K562 (cell line): ENCODE measurements at regions not wholly inside any gene's neighbourhood (a gene's known extent, or its start where the extent isn't known, plus 50 kb on each side); places are given as distances from the start of the nearest gene placed in this dataset.

Experiments used
- ATAC-seq: fragments of 200-7000 bp; cut with Tn5 transposase; 3 replicates; pipeline ENCODE4 v1.9.1; 2020; ENCODE audit warnings: moderate library complexity
- BruUV-seq: library from RNA; stranded (reverse); fragments of 400-500 nt; replicated peaks from 2 replicates; lab custom pipeline; 2021; lab: Mats Ljungman, UMichigan
- CTCF ChIA-PET: fragments of 300-600 bp; formaldehyde crosslinking; extraction: SDS; loops from one replicate; lab custom pipeline; 2021; ENCODE audit warnings: low intra/inter-chr PET ratio; lab: Yijun Ruan, JAX
- POLR2A ChIA-PET: fragments of 300-600, 350-650 bp; sonication (Branson Sonifier 250); formaldehyde crosslinking; extraction: SDS; loops from one replicate; lab custom pipeline; 2021; ENCODE audit warnings: antibody characterized with exemption, inconsistent platforms; lab: Yijun Ruan, JAX
- DNase-seq, 4 experiments: peaks; one replicate each; pipeline versions ENCODE4 v3.0.0 to v3.0.0-alpha.2; 2011 to 2018; ENCODE audit warnings: low spot score in 3 of 4, mixed read lengths in 3 of 4; ENCODE audit errors: extremely low read depth in 1 of 4
- FAIRE-seq: peaks from 2 replicates; lab custom pipeline; 2011; peaks lifted over from hg19 to GRCh38; lab: Jason Lieb, UNC
- H2AFZ ChIP-seq: 2 replicates; pipeline ENCODE4 v1.6.0; 2011; ENCODE audit warnings: low read depth, low read length, control low read depth, inconsistent platforms
- H3K27ac ChIP-seq: fragments of 200-600 bp; 3 replicates; pipeline ENCODE4 v1.8.0; 2011; ENCODE audit warnings: low read depth, mild to moderate bottlenecking, control low read depth, inconsistent platforms, low read length, moderate library complexity, mixed read lengths; ENCODE audit errors: extremely low read depth
- H3K27me3 ChIP-seq, 2 experiments: fragments of 300-600 bp in 1 of 2; 2 replicates in 1 of 2; 3 replicates in 1 of 2; pipeline versions ENCODE4 v1.6.0 to v1.8.0; 2011; ENCODE audit warnings: inconsistent platforms in 2 of 2, low read length in 2 of 2, mild to moderate bottlenecking in 1 of 2, mixed read lengths in 1 of 2, moderate library complexity in 1 of 2; ENCODE audit not compliant: control insufficient read depth in 2 of 2, insufficient read depth in 2 of 2
- H3K36me3 ChIP-seq: fragments of 300-600 bp; 3 replicates; pipeline ENCODE4 v1.8.0; 2011; ENCODE audit warnings: mild to moderate bottlenecking, low read length, inconsistent platforms; ENCODE audit not compliant: control insufficient read depth, insufficient read depth
- H3K4me1 ChIP-seq, 2 experiments: fragments of 200-600 bp in 1 of 2; replicated peaks in 1 of 2; 2 replicates in 1 of 2; 3 replicates in 1 of 2; pipeline versions ENCODE4 v1.5.1 to v1.8.0; 2011; ENCODE audit warnings: inconsistent platforms in 2 of 2, low read length in 2 of 2, mild to moderate bottlenecking in 1 of 2, mixed read lengths in 1 of 2, moderate library complexity in 1 of 2; ENCODE audit not compliant: control insufficient read depth in 2 of 2, insufficient read depth in 2 of 2
- H3K4me2 ChIP-seq: 2 replicates; pipeline ENCODE4 v1.6.1; 2011; ENCODE audit warnings: low read length, control low read depth, inconsistent platforms, mixed read lengths; ENCODE audit not compliant: insufficient read depth
- H3K4me3 ChIP-seq: fragments of 200-600 bp; sonication (generic), shearing (Covaris generic); 2 replicates; pipeline ENCODE4 v1.5.1; 2016; ENCODE audit warnings: control low read depth, inconsistent platforms
- H3K79me2 ChIP-seq: fragments of 200-600 bp; 3 replicates; pipeline ENCODE4 v1.8.0; 2011; ENCODE audit warnings: low read length, inconsistent platforms; ENCODE audit not compliant: control insufficient read depth, insufficient read depth
- H3K9ac ChIP-seq, 2 experiments: 2 replicates each; pipeline versions ENCODE4 v1.6.0 to v1.6.1; 2011; ENCODE audit warnings: low read depth in 2 of 2, low read length in 2 of 2, control low read depth in 1 of 2, inconsistent platforms in 1 of 2, mild to moderate bottlenecking in 1 of 2, mixed read lengths in 1 of 2; ENCODE audit not compliant: insufficient read depth in 1 of 2
- H3K9me1 ChIP-seq: one replicate; pipeline ENCODE4 v1.6.0; 2011; ENCODE audit warnings: inconsistent platforms, mild to moderate bottlenecking, low read length, moderate library complexity; ENCODE audit not compliant: control insufficient read depth, insufficient read depth
- H3K9me3 ChIP-seq: replicated peaks from 2 replicates; pipeline ENCODE4 v1.5.1; 2011; ENCODE audit warnings: low read depth, low read length, inconsistent platforms; ENCODE audit not compliant: control insufficient read depth, insufficient read depth
- H4K20me1 ChIP-seq: replicated peaks from 2 replicates; pipeline ENCODE4 v1.6.1; 2011; ENCODE audit warnings: low read length, inconsistent platforms, mixed read lengths; ENCODE audit not compliant: control insufficient read depth, insufficient read depth
- ARID4B ChIP-seq: sonication (generic); formaldehyde crosslinking; IDR thresholded peaks from 2 replicates; pipeline ENCODE4 v1.8.0; 2022; ENCODE audit warnings: mild to moderate bottlenecking, missing genetic modification reagents
- ATF7 ChIP-seq: fragments of 450-650 bp; IDR thresholded peaks from 2 replicates; pipeline ENCODE4 v1.7.1; 2014; ENCODE audit warnings: mild to moderate bottlenecking, moderate library complexity
- MAFF ChIP-seq: IDR thresholded peaks from 2 replicates; pipeline ENCODE4 v1.6.1; 2012; ENCODE audit warnings: low read length, improper control_type of control experiment
- MAFK ChIP-seq: IDR thresholded peaks from 2 replicates; pipeline ENCODE4 v1.6.1; 2011; ENCODE audit warnings: low read length, improper control_type of control experiment
- NFXL1 ChIP-seq: fragments of 450-650 bp; formaldehyde crosslinking; IDR thresholded peaks from 2 replicates; pipeline ENCODE4 v1.4.0; 2021; ENCODE audit warnings: mild to moderate bottlenecking
- OTX1 ChIP-seq: fragments of 450-650 bp; formaldehyde crosslinking; IDR thresholded peaks from 2 replicates; pipeline ENCODE4 v1.4.0; 2022; ENCODE audit warnings: mild to moderate bottlenecking
- ZBTB8A ChIP-seq: fragments of 450-650 bp; IDR thresholded peaks from 2 replicates; pipeline ENCODE4 v1.6.1; 2018; ENCODE audit warnings: mild to moderate bottlenecking, moderate library complexity; ENCODE audit not compliant: partially characterized antibody
- ZNF316 ChIP-seq: fragments of 450-650 bp; IDR thresholded peaks from 2 replicates; pipeline ENCODE4 v1.6.1; 2016
- WGBS: fragments of 100-300 bp; shearing (Covaris generic); methylation state at CpG from one replicate; pipeline ENCODE4 v1.1.6; 2016; ENCODE audit warnings: low coverage, mixed read lengths; ENCODE audit not compliant: insufficient coverage; ENCODE audit errors: missing lambda C conversion rate; 5-methylcytosine and 5-hydroxymethylcytosine counted together
- in situ Hi-C: fragments of 300-500 bp; cut with MboI; formaldehyde crosslinking; loops from 4 replicates; pipeline ENCODE4 v1.15.0; 2018; ENCODE audit warnings: inconsistent platforms, mixed read lengths
- intact Hi-C: fragments of 100-400 bp; cut with micrococcal nuclease; formaldehyde crosslinking; loops from 2 replicates; pipeline ENCODE4 v1.14.2; 2022

- Histone ChIP-seq H3K4me2 (no peak overlapping the region), H3K9me3 (no peaks in the 10 kb centered on the region), H2AFZ (no peak overlapping the region), H3K79me2 (no peaks in the 10 kb centered on the region), H3K36me3 (no peaks in the 10 kb centered on the region), H3K27ac (no peak overlapping the region), H3K4me1 (no peaks in the 10 kb centered on the region), H3K4me3 (no peak overlapping the region), H4K20me1 (no peaks in the 10 kb centered on the region), H3K27me3 (no peaks in the 10 kb centered on the region), H3K9me1 (no peaks in the 10 kb centered on the region), H3K9ac (no peak overlapping the region)
- WGBS: 0% methylated on average over 9 of the region's 9 CpGs
- FAIRE-seq: no peak
- in situ Hi-C loops: no loop called here
- ChIA-PET POLR2A (no interaction called here), CTCF (no interaction called here)
- no peak for DNase-seq
- BruUV-seq: no TSS peak
- ATAC-seq: no peak
- intact Hi-C loops: no loop called here
- TF ChIP-seq ATF7 (no peak), OTX1 (CRISPR knock-in tag) (no peak), ZBTB8A (no peak), NFXL1 (CRISPR knock-in tag) (no peak)
Measured at GRCh38 chr4:181548873-181549575, 694.2 kb upstream of the TENM3 start.

- POLR2A ChIA-PET: no interaction called here
- no peaks in the 10 kb centered on the region for H3K9me1 ChIP-seq
- BruUV-seq: no TSS peak
- DNase-seq (no peak), FAIRE-seq (no peak), ATAC-seq (no peak)
- no peaks in the 10 kb centered on the region for H4K20me1 ChIP-seq
- H3K27me3 ChIP-seq: no peaks in the 10 kb centered on the region
- TF ChIP-seq MAFF: peak; percentile 22; the same call in 1 of the 2 replicates
- TF ChIP-seq ARID4B (CRISPR knock-in tag): no peak
- peak; percentile 48; the same call in 1 of the 2 replicates for TF ChIP-seq MAFK
- peak; percentile 36; the same call in 1 of the 2 replicates for TF ChIP-seq ZNF316
- no peak overlapping the region for H3K4me3 ChIP-seq
- H3K79me2 ChIP-seq: no peaks in the 10 kb centered on the region
- H3K4me1 ChIP-seq: no peaks in the 10 kb centered on the region
- H3K9me3 ChIP-seq: no peaks in the 10 kb centered on the region
- CTCF ChIA-PET: no interaction called here
- WGBS: 0% methylated on average over 3 of the region's 3 CpGs
- H3K4me2 ChIP-seq: no peak overlapping the region
- H3K36me3 ChIP-seq: no peaks in the 10 kb centered on the region
- H3K27ac ChIP-seq: no peak overlapping the region
- no peak overlapping the region for H3K9ac ChIP-seq
- in situ Hi-C loops: no loop called here
- intact Hi-C loops: no loop called here
- no peak overlapping the region for H2AFZ ChIP-seq
Measured at GRCh38 chr4:181549576-181550188, 693.5 kb upstream of the TENM3 start.
